Prostate gland (tissue), 2 donors: ENCODE measurements at regions not wholly inside any gene's neighbourhood (a gene's known extent, or its start where the extent isn't known, plus 50 kb on each side); places are given as distances from the start of the nearest gene placed in this dataset.
"Not testable (repeated sequence)": the region's sequence is repeated elsewhere in the genome, so short reads cannot be mapped to it uniquely, and the experiment has no call there.

Experiments
- DNase-seq: peaks from one replicate; pipeline ENCODE4 v3.0.0-alpha.2; 2019; ENCODE audit warnings: low spot score
- H3K27ac ChIP-seq, 2 donors: fragments of 200-600 bp; sonication (generic); 2 replicates each; pipeline ENCODE4 v1.5.1; 2017 to 2019
- H3K27me3 ChIP-seq: fragments of 200-600 bp; sonication (generic); replicated peaks from 2 replicates; pipeline ENCODE4 v1.5.1; 2019; ENCODE audit not compliant: insufficient read depth
- H3K36me3 ChIP-seq, 2 donors: fragments of 200-600 bp; sonication (generic); 1 replicate in 1 of 2; 2 replicates in 1 of 2; pipeline versions ENCODE4 v1.5.1 to v1.8.1; 2017 to 2019
- H3K4me1 ChIP-seq: fragments of 200-600 bp; sonication (generic); replicated peaks from 2 replicates; pipeline ENCODE4 v1.5.1; 2019
- H3K4me3 ChIP-seq, 2 donors: fragments of 200-600 bp; sonication (generic); 2 replicates each; pipeline ENCODE4 v1.5.1; 2017 to 2019
- H3K9me3 ChIP-seq: fragments of 200-600 bp; sonication (generic); 2 replicates; pipeline ENCODE4 v1.5.1; 2017
- CTCF ChIP-seq, 4 experiments: fragments of 200-600 bp in 2 of 4; fragments of 450-650 bp in 2 of 4; sonication (generic) in 2 of 4; IDR thresholded peaks; 1 replicate in 3 of 4; 2 replicates in 1 of 4; pipeline ENCODE4 v1.5.1; 2016 to 2019; ENCODE audit warnings: antibody characterized with exemption in 4 of 4, mild to moderate bottlenecking in 2 of 4, moderate library complexity in 2 of 4
- POLR2A ChIP-seq: fragments of 450-650 bp; IDR thresholded peaks from one replicate; pipeline ENCODE4 v1.6.1; 2016; ENCODE audit warnings: antibody characterized with exemption, mild to moderate bottlenecking
- POLR2AphosphoS5 ChIP-seq: sonication (generic); formaldehyde crosslinking; IDR thresholded peaks from one replicate; pipeline ENCODE4 v1.6.1; 2017; ENCODE audit warnings: antibody characterized with exemption
- WGBS: methylation state at CpG from one replicate; pipeline ENCODE4 v1.1.5; 2018; 5-methylcytosine and 5-hydroxymethylcytosine counted together
- intact Hi-C: fragments of 100-400 bp; cut with DNase I; formaldehyde crosslinking; loops from one replicate; pipeline ENCODE4 v1.14.2; 2022

GRCh38 chr10:37015498-37015897 is 109.9 kb upstream of the ANKRD30A start:
- Histone ChIP-seq H3K9me3 (no peaks in the 10 kb centered on the region), H3K4me3 (no peak overlapping the region), H3K27me3 (no peaks in the 10 kb centered on the region), H3K27ac (no peak overlapping the region), H3K36me3 (no peaks in the 10 kb centered on the region), H3K4me1 (no peaks in the 10 kb centered on the region)
- DNase-seq: no peak
- intact Hi-C loops: no loop called here
- TF ChIP-seq POLR2A (no peak), POLR2AphosphoS5 (no peak), CTCF (IDR thresholded peaks at IDR 0.05) (no peak)
- WGBS: 52% methylated on average over 2 of the region's 2 CpGs

GRCh38 chr10:37010741-37011140 is 114.7 kb upstream of the ANKRD30A start:
- no peaks in the 10 kb centered on the region for H3K4me1 ChIP-seq
- no peak overlapping the region for H3K4me3 ChIP-seq
- 88% methylated on average over 7 of the region's 7 CpGs for WGBS
- intact Hi-C loops: no loop called here
- H3K27ac ChIP-seq: no peak overlapping the region
- no peaks in the 10 kb centered on the region for H3K36me3 ChIP-seq
- H3K27me3 ChIP-seq: no peaks in the 10 kb centered on the region
- no peaks in the 10 kb centered on the region for H3K9me3 ChIP-seq
- TF ChIP-seq CTCF (IDR thresholded peaks at IDR 0.05): no peak
- TF ChIP-seq POLR2A: no peak
- no peak for TF ChIP-seq POLR2AphosphoS5
- DNase-seq: no peak

GRCh38 chr10:37008276-37008675 is 117.1 kb upstream of the ANKRD30A start:
- H3K4me3 ChIP-seq, H3K9me3 ChIP-seq, intact Hi-C loops, H3K27me3 ChIP-seq, DNase-seq, H3K27ac ChIP-seq, H3K36me3 ChIP-seq, H3K4me1 ChIP-seq: not testable (repeated sequence)
- 69% methylated on average over 2 of the region's 2 CpGs for WGBS

- Histone ChIP-seq H3K4me3 (no peak overlapping the region), H3K27me3 (no peaks in the 10 kb centered on the region), H3K4me1 (no peaks in the 10 kb centered on the region), H3K9me3 (no peaks in the 10 kb centered on the region), H3K36me3 (no peaks in the 10 kb centered on the region), H3K27ac (no peak overlapping the region)
- intact Hi-C loops: no loop called here
- DNase-seq: no peak
- 71% methylated on average over 2 of the region's 2 CpGs for WGBS
- no peak for TF ChIP-seq CTCF (IDR thresholded peaks at IDR 0.05)
- no peak for TF ChIP-seq POLR2AphosphoS5
- no peak for TF ChIP-seq POLR2A
Observed at GRCh38 chr10:37003126-37003525, 122.3 kb upstream of the ANKRD30A start.

DNA sequence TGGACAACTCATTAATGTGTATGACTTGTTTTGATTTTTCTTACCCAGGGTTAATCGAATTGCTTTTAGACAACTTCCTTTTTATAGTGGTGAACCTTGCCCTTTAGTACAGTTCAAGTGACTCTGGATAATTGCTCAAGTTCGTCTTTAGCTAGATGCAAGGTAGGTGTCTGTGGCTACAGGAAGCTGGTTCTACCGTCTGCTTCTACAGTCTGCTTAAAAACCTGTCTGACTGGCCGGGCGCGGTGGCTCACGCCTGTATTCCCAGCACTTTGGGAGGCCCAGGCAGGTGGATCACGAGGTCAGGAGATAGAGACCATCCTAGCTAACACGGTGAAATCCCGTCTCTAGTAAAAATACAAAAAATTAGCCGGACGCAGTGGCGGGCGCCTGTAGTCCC is 129.6 kb upstream of the ANKRD30A start:
- H3K4me3 ChIP-seq, H3K36me3 ChIP-seq: not testable (repeated sequence)

DNA sequence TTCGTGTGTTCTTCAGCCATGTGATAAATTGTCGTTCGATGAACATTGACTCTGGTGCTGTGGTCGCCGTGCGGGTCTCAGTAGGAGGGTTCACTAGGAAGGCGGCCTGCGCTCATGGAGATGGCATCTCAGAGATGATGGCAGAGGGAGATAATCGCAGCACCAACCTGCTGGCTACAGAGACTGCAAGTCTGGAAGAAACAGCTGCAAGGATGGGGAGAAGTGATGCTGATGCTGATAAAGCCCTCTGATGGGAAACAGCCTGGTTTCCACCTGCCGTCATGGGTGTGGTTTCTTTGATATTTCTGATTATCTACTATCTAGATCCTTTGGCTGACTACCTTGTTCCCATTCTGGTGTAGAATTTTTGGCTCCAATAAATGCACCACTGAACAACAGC is 130.5 kb upstream of the ANKRD30A start:
- 90% methylated on average over 10 of the region's 10 CpGs for WGBS
- no peaks in the 10 kb centered on the region for H3K36me3 ChIP-seq
- H3K27me3 ChIP-seq: no peaks in the 10 kb centered on the region
- intact Hi-C loops: no loop called here
- no peaks in the 10 kb centered on the region for H3K9me3 ChIP-seq
- DNase-seq: no peak
- TF ChIP-seq POLR2AphosphoS5: no peak
- TF ChIP-seq CTCF (IDR thresholded peaks at IDR 0.05): no peak
- no peak for TF ChIP-seq POLR2A
- no peak overlapping the region for H3K4me3 ChIP-seq
- H3K27ac ChIP-seq: no peak overlapping the region
- H3K4me1 ChIP-seq: no peaks in the 10 kb centered on the region

More for the DNA sequence above, 129.6 kb upstream of the ANKRD30A start:
- H3K27ac ChIP-seq, DNase-seq, H3K4me1 ChIP-seq, intact Hi-C loops, H3K9me3 ChIP-seq, H3K27me3 ChIP-seq: not testable (repeated sequence)
- WGBS: 88% methylated on average over 14 of the region's 14 CpGs
